IMR-90 (cell line): ENCODE measurements at regions not wholly inside any gene's neighbourhood (a gene's known extent, or its start where the extent isn't known, plus 50 kb on each side); places are given as distances from the start of the nearest gene placed in this dataset.

Source experiments
- CTCF ChIP-seq: conservative IDR thresholded peaks from 2 replicates; pipeline ENCODE4 v1.5.1; 2012; ENCODE audit warnings: mild to moderate bottlenecking, low read depth, low read length, improper control_type of control experiment
- MAFK ChIP-seq: IDR thresholded peaks from 2 replicates; pipeline ENCODE4 v1.6.1; 2012; ENCODE audit warnings: low read depth, low read length, improper control_type of control experiment
- MAZ ChIP-seq: IDR thresholded peaks from 2 replicates; pipeline ENCODE4 v1.6.1; 2012; ENCODE audit warnings: low read depth, mild to moderate bottlenecking, low read length, improper control_type of control experiment, moderate library complexity, borderline replicate concordance
- NFE2L2 ChIP-seq: fragments of 150-350 bp; IDR thresholded peaks from 2 replicates; pipeline ENCODE4 v1.6.1; 2016; ENCODE audit warnings: low read depth, mild to moderate bottlenecking, low read length
- POLR2A ChIP-seq: IDR thresholded peaks from 2 replicates; pipeline ENCODE4 v1.6.1; 2012; ENCODE audit warnings: mild to moderate bottlenecking, low read depth, low read length
- RAD21 ChIP-seq: IDR thresholded peaks from 2 replicates; pipeline ENCODE4 v1.6.1; 2012; ENCODE audit warnings: low read length, improper control_type of control experiment
- RCOR1 ChIP-seq: IDR thresholded peaks from 2 replicates; pipeline ENCODE4 v1.6.1; 2012; ENCODE audit warnings: mild to moderate bottlenecking, low read length, improper control_type of control experiment; ENCODE audit not compliant: insufficient replicate concordance
- SMC3 ChIP-seq: fragments of 150-350 bp; IDR thresholded peaks from 2 replicates; pipeline ENCODE4 v1.6.1; 2016; ENCODE audit warnings: low read depth, mild to moderate bottlenecking, antibody characterized with exemption, low read length, moderate library complexity
- USF2 ChIP-seq: fragments of 150-350 bp; IDR thresholded peaks from 2 replicates; pipeline ENCODE4 v1.6.1; 2017; ENCODE audit warnings: mild to moderate bottlenecking, antibody characterized with exemption, low read length, low read depth

GRCh38 chr4:31052519-31052918 is 332.4 kb downstream of the PCDH7 start:
- TF ChIP-seq RAD21 (no peak), CTCF (no peak), RCOR1 (no peak), MAZ (no peak), SMC3 (no peak), POLR2A (no peak), MAFK (no peak), USF2 (no peak), NFE2L2 (no peak)
